ENCODE measurements at regions not wholly inside any gene's neighbourhood (a gene's known extent, or its start where the extent isn't known, plus 50 kb on each side); places are given as distances from the start of the nearest gene placed in this dataset.
"Not testable (repeated sequence)": the region's sequence is repeated elsewhere in the genome, so short reads cannot be mapped to it uniquely, and the experiment has no call there.

DNA sequence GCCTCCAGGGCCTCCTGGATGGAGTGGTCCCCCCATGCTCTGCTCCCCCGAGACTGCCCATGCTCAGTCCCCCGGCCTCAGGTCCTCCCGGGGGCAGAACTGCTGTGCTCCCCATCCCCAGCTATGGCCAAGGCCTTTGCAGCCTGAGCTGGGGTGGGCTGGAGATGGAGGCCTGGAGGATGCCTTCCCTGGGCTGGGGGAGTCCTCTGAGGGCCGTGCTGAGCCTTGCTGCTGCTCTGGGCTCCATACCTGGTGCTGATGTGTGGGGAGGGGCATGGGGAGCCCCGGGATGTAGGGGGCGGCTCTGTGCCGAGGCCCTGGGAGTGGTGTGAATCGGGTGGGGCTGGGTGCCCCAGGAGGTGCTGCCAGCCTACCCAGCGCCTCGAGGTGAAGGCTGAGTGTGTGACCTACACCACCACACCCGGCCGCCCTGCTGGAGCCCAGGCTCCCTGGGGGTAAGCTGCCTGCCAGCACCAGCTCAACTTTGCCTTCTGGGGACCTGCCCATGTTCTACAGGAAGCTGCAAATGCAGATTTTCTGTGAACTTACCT is 109.5 kb downstream of the UNCX start:
- DNase-seq (ENCODE audit: low read depth) = no peak

DNA sequence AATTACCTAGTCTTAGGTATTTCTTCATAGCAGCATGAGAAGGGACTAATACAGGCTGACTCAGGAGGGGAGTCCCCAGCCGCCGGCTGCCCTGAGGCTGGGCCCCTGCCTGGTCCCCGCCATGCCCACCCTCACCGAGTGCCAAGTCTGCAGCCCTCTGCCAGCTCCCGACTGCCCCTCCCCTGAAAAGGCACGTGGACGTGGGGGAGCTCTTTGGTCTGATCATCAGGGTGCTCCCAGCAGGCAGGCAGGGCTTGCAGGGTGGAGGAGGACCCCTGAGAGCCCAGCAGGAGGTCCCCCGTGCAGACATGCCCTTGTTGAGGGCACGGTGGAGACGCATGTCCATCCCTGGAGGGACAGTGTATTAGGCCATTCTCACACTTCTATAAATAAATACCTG is 110.9 kb downstream of the UNCX start:
- no peak for DNase-seq (ENCODE audit: low read depth)

DNA sequence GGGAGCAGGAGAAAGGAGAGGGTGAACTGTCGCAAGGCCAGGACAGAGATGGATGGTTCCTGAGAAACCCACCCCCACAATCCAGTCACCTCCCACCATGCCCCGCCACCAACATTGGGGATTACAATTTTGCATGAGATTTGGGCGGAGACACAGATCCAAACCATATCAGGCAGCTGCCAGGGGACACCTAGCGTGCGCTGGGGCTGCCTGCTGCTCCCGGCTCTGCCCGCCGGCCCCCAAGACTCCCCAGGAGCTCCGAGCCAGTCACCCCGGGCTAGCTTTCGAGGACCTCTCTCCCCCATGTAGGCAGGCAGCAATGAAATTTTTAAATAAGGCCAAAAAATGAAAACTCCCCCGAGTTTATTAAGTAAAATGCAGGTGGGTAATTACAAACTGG is 111.7 kb downstream of the UNCX start:
- DNase-seq (ENCODE audit: low read depth) = no peak

DNA sequence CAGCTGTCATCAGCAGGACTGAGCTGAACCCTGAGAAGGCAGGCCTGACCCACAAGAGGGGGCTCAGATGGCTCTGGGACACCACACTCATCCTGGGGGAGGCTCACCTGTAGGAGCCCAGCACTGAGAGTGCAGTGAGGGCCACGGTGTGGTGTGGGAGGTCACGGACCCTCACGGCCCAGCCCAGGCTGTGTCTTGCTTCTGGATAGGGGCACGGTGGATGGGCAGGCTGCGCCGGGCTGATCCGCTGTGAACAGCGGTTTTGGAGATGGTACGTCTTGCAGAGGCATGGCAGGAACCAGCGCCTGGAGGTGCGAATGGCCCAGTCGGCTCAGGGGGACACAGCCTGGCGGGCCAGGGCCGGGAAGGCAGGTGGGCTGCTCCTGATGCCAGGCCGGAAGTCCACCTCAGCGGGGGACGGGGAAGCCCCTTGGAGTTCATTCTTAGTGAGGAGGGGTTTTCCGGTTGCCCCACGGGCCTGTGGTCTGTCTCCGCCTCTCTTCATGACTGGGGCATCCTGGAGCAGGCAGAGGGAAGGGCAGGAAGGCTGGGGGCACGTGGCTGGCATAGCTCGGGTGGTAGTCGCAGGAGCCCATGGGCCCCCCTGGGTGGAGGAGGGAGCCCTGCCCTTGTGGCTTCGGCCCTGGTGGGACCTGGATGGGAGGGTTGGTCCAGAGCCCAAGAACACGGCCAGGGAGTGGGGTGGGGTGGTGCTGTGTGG is 112.5 kb downstream of the UNCX start:
- DNase-seq (ENCODE audit: low read depth) = no peak

DNA sequence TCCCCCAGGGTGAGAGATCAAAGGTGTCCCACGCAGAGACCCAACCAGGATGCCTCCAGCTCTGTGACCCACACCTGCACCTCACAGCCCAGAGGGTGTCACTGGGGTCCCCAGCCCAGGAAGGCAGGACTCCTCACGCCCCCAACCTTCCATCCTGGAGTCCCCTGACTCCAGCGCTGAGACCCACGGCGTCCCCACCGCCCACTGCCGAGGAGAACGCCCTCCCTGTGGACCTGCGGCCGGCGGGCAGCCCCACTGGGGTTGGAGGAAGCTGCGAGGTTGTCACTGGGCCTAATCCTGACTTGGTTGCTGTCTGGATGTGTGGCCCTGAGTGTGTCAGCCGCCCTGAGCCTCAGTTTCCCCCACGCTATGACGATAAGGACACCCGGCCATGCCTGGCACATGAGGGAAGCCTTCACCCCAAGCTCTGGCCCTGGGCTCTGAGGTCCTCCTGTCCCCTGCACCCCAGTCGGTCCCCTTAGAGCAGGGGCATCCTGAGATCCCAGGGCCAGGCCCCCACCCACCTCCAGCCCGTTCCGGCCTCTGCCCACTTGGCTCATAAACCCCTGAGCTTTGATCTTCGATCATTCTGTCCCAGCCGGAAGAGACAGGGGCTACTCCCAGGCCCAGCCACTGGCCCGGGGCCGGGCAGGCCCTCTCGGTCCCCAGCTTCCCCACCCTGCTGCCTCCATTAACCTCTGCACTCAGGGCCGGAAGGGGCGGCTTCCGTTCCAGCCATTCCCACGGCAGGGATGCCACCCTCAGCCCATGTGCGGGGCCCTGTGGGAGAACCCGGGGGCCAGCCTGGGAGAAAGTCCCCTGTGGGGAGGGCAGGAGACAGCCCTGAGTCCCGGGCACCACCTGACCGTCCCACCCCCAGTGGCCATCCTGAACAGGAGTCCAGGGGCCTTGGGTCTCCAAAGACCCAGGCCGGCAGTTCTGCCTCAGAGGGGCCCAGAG is 113.2 kb downstream of the MICALL2 start:
- no peak for DNase-seq (ENCODE audit: low read depth)

DNA sequence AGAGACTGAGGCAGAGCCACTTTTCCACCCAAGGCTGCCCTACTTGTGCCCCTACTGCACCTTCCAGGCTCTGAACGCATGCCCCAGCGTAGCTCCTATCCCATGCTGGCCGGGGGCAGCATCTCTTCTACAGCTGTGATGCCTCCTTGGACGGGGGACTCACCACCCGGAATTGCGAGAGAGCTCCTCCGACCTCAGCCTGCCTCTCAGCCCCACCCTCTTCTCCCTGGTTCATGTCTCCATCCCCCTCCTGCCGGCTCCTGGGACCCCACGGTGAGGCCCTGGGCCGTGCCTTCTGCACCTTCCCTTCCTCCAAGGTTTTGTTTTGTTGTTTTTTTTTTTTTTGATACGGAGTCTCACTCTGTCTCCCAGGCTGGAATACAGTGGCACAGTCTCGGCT is 112.4 kb downstream of the MICALL2 start:
- no peak for DNase-seq (ENCODE audit: low read depth)

DNA sequence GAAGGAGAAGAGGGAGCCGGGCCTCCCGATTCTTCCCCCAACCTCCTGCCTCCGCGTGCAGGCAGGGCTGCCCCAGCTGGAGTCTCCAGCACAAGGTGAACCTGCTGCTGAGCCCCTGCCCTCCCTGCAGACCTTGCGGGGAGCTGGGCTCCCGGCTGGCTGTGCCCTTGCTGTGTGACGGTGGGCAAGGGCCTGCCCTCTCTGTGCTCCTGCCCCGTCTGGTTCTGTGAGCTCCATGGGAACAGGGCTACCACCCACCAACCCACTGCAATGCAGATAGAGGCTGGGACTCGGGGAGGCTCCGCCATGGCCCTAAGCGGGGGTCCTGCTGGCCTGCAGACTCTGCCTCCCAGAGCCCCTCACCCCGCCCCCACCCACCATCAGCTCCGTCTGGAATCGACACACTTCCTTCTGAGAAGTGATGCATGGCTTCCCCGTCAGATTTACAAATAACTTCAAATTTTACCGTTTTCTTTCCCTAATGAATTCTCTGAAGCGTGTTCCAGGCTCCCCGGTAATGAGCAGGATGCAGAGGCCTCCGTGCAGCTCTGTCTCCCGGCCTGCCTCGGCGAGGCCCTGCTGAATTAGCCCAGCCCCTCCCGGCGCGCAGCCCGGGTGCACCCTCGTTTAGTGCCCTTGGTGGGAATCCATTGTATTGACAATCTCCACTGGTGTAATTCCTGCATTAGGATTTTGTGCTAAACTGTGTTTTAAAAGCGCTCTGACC is 111.0 kb downstream of the MICALL2 start:
- no peak for DNase-seq (ENCODE audit: low read depth)

DNA sequence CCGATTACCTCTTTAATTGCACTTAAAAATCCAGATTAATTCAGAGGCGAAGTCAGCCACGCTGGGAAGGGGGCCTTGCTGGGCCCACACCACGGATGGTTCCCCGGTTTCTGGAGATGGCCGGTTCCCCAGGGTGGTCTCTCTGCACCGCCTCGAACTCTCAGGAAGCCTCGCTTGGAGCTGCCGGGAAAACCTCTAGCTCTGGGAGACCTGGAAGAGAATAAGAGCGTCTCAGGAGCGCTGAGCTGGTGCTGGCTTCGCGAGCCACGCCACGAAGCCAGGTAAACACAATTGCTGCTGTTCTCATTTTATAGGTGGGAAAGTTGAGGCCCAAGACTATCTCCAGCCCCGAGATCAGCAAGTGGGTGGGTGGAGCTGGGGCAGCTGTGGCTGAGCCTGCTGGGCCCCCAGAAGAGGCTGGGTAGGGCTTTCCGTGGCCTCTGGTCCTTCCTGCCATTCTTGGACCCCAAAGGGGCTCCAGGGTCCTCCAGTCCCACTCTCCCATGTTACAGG is 110.4 kb downstream of the MICALL2 start:
- no peak for DNase-seq (ENCODE audit: low read depth)

DNA sequence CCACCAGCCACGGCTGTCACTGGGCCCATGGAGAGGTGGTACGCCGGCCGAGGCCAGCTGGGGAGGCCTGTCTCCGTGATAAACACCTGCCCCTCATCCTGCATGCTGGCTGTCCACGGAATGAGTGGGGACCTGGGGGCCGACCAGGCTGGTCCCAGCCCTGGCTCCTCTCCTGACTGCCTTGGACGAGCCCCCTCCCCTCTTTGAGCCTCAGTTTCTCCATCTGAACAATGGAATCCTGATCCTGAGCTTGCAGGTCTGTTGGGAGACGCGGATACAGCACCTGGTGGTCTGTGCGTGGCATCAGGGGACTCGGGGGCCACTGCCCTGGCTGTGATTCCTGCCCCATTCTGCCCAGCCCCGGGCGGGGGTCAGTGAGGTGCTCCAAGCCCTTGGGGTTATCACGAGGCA is 109.9 kb downstream of the MICALL2 start:
- no peak for DNase-seq (ENCODE audit: low read depth)

DNA sequence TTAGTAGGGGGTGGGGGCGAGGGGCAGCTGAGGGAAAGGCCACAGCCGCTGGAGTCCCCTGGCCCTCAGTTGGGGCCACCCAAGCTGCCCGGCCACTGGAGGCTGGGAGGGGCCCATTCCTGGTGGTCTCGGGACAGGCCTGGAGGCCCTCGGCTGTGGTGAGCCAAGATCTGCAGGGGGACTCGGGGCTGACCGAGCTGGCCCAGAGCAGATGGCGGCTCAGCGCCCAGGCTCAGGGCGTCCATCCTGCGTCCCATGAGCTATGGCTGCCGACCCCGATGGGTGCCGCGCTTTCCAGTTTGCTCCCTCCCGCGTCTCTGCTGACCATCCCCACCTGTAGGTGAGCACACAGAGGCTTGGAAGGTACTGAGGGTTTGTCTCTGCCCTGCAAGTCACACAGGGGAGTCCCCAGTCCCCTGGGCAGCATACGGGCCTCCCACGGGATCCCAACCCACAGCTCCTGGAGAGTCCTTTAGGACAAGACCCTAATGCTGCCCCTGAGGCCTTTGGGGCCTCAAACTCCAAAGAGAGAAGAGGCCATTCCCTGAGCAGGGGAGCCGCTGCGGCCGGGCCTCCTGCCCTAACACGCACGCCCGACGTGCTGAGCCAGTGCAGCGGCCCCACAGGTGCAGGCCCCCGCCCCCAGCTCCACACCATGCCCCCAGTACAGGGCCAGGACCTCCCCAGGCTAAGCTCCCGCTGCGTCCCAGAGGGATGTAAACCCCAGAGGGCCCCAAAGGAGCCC is 107.2 kb downstream of the MICALL2 start:
- no peak for DNase-seq (ENCODE audit: low read depth)

DNA sequence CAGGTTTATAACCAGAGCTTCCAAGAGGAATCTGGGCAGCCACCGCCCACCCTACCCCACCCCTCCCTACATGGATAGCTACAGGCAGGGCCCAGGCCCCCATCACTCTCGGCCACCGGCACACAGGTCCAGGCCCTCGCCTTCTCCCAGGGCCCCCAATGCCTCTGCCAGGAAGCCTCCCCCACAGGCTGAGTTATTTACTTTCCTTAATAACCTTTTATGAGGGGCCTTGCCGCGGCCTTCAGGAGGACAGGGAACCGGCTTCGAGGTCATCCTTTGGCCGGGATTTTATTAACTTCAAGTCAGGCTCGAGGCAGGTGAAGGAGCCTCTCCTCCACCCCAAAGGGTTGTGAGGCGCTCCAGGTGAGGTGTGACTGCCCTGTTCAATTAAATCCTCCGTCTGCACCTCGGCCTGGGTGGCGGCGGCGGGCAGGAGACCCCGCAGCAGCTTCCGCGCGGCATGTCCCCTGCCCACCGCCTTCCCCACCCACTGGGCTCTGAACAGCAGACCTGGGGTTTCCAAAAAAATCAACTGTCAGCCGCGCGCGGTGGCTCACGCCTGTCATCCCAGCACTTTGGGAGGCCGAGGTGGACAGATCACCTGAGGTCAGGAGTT is 106.5 kb downstream of the MICALL2 start:
- no peak for DNase-seq (ENCODE audit: low read depth)

DNA sequence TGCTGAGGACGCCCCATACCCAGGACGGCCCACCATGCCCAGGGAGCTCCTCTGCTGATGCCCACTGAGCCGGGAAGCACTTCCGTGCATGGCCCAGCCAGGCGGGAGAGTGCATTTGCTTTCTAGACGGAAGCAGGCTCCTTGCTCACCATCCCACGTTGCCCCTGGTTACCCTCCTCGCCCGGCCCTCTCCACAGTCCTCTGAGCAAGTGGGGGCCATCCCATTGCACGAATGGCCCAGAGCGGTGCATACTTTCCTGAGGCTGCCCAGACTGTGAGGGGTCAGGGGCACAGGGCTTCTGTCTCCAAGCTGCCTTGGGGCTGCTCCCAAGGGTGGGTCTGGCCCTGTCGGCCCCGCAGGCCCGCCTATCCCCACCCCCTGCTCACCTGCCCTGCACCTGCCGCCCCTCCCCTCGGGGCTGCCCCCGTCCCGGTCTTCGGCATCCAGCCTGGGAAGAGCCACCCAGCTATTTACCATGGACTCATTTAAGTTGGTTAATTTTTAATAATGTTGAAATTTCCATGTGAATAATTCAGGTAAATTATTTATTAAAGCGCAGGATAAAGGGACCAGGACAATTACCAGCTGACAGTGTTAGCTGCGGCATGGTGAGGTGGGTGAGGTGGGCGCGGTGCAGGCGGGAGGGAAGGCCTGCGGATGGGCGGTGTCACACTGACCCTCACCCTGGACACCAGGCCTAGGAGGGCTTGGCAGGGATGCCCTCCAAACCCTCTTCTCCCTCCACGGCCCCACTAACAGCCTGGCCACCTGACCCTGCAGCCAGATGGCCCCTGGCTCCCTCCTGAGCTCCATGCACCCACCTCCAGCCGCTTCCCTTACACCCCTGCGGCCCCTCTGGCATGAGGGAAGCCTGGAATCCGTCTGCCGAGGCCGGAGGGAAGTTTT is 104.4 kb downstream of the MICALL2 start:
- DNase-seq (ENCODE audit: low read depth) = no peak

DNA sequence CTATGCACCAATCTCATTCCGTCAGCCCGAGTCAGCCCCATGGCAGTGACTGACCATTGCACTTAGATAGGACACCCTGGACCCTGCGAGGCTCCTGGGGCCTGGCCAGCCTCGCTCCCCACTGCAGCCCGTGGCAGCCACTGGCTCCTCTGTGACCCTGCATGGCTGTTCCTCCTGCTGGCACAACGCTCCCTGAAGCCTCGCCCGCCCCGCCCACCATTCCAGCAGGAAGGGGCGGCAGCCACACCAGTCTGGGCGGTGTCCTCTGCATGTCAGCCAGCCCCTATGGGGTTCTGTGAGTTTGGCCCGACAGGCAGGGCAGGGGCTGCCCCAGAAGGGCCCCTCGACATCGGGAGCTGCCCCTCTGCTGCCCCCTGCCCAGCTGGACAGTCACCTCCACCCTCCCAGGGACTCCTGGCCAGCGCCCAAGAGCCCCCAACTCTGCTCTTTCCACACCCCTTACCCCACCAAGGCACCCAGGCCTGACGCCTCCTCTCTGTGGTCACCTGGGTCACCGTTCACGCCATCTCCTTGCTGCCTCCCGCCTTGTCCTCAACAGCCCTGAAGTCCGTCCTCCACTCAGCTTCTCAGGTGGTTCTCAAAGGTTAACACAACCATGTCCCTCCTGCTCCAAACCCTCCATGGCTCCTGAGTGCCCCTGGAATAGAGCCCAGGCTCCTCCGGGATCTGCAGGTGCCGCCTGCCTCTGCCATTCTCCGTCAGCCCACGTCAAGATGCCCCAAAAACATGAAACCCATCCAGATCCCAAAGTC is 103.5 kb downstream of the MICALL2 start:
- no peak for DNase-seq (ENCODE audit: low read depth)

DNA sequence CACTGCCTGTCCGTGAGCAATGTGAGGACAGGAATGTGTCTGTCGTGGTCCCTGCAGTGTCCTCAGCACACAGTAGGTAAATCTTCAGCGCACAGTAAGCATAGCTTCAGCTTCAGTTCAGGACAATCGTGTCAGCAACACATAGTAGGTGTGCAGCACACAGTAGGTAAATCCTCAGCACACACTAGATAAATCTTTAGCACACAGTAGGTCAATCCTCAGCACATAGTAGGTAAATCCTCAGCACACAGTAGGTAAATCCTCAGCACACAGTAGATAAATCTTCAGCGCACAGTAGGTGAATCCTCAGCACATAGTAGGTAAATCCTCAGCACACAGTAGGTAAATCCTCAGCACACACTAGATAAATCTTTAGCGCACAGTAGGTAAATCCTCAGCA is 102.4 kb downstream of the MICALL2 start:
- not testable (repeated sequence) for DNase-seq (ENCODE audit: low read depth)

DNA sequence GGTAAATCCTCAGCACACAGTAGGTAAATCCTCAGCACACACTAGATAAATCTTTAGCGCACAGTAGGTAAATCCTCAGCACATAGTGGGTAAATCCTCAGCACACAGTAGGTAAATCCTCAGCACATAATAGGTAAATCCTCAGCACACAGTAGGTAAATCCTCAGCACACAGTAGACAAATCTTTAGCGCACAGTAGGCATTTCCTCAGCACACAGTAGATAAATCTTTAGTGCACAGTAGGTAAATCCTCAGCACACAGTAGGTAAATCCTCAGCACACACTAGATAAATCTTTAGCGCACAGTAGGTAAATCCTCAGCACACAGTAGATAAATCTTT is 102.0 kb downstream of the MICALL2 start:
- DNase-seq (ENCODE audit: low read depth) = not testable (repeated sequence)

DNA sequence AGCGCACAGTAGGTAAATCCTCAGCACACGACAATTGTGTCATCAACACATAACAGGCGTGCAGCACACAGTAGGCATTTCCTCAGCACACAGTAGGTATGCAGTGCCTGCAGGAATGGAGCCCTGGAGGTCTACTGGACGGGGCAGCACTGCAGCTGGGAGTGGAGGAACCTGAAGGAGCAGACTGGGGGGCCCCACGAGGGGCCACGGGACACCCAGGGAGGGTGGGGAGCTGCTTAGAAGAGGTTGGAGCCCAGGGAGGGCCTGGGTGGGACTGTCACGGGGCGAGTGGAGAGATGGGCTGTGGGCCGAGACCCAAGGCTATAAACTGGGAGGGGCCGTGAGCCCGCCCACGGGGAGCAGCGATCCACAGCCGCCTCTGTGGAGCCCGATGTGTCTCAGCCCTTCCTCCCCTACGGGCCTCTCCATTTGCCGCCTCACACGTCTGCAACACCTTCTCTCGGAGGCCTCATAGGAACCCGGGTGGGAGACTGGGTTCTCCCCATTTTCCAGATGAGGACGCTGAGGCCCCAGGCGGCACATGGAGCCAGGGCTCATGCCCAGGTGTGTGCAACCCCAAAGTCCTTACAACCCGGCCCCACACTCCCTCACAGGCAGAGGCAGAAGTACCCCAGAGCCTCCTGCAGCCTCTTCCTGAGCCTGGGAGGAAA is 101.5 kb downstream of the MICALL2 start:
- DNase-seq (ENCODE audit: low read depth) = no peak

DNA sequence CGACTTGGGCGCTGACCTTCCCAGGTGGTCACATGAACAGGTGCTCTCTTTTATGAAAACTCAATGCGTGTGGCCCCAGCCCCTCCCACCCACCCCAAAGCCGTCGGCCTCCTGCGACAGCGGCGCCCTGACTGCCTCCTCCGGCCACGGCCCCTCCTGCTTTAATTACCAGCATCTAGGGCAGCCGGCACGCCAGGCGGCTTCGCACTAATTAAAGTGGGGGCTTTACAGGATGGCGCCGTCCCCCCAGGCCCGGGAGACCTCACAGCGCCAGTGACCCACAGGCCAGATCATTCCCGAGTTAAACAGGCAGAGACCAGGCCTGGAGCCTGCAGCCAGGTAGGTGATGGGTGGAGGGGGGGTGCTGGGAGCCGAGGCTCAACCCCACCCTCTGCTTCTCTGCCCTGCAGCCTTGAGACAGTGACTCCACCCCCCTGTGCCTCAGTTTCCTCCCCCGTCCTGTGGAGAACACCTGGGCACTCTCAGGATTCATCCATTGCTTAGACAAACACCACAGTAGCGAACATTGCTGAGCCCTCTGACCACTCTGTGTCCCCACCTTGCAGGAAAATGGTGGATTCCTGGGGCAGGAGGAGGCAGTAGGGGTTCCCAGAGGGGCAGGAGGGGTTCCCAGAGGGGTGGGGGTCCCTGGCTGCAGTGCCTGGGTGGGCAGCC is 100.8 kb downstream of the MICALL2 start:
- DNase-seq (ENCODE audit: low read depth) = no peak

DNA sequence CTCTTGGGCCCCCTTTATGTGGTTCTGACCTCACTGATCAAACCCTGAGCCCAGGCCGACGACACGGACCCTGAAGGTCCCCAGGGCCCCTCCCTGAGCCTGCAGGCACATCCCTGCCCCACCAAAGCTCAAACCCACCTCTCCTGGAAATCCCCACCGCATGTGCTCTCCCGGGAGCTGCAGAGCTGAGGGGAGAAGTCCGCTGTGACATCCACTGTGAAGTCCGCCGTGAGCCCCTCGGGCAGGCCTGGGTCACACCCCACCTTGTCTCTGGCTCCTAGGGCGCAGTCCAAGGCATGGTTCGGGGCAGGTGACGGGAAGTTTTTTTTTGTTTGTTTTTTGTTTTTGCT is 100.2 kb downstream of the MICALL2 start:
- no peak for DNase-seq (ENCODE audit: low read depth)
